KMS-11 (cell line): ENCODE measurements at regions not wholly inside any gene's neighbourhood (a gene's known extent, or its start where the extent isn't known, plus 50 kb on each side); places are given as distances from the start of the nearest gene placed in this dataset.

ENCODE experiments used
- H2AFZ ChIP-seq: fragments of 200-600 bp; sonication (generic); 2 replicates; pipeline ENCODE4 v1.6.1; 2016; ENCODE audit warnings: antibody characterized with exemption, mixed run types, low read depth
- H3K27ac ChIP-seq: fragments of 200-600 bp; sonication (generic); 2 replicates; pipeline ENCODE4 v1.6.1; 2016; ENCODE audit warnings: mild to moderate bottlenecking, mixed run types
- H3K27me3 ChIP-seq: fragments of 200-600 bp; sonication (generic); 2 replicates; pipeline ENCODE4 v1.6.1; 2017; ENCODE audit warnings: mild to moderate bottlenecking, low read depth, mixed run types, moderate library complexity; ENCODE audit not compliant: insufficient read depth
- H3K36me3 ChIP-seq: fragments of 200-600 bp; sonication (generic); 2 replicates; pipeline ENCODE4 v1.6.1; 2017; ENCODE audit warnings: mild to moderate bottlenecking, mixed run types; ENCODE audit not compliant: insufficient read depth
- H3K4me1 ChIP-seq: fragments of 200-600 bp; sonication (generic); 2 replicates; pipeline ENCODE4 v1.6.1; 2016; ENCODE audit warnings: mild to moderate bottlenecking, low read depth, mixed run types; ENCODE audit not compliant: poor library complexity, severe bottlenecking
- H3K4me2 ChIP-seq: fragments of 200-600 bp; sonication (generic); 2 replicates; pipeline ENCODE4 v1.7.0; 2016; ENCODE audit warnings: mild to moderate bottlenecking, mixed run types
- H3K4me3 ChIP-seq: fragments of 200-600 bp; sonication (generic); IDR thresholded peaks from 2 replicates; pipeline ENCODE4 v1.6.1; 2017; ENCODE audit warnings: low read depth, low read length, mixed read lengths; ENCODE audit not compliant: insufficient read depth
- H3K79me2 ChIP-seq: fragments of 200-600 bp; sonication (generic); 2 replicates; pipeline ENCODE4 v1.6.1; 2016; ENCODE audit warnings: low read depth, mixed run types; ENCODE audit not compliant: insufficient read depth
- H3K9ac ChIP-seq: fragments of 200-600 bp; sonication (generic); 2 replicates; pipeline ENCODE4 v1.6.1; 2016; ENCODE audit warnings: mild to moderate bottlenecking, mixed run types
- H4K20me1 ChIP-seq: fragments of 200-600 bp; sonication (generic); 2 replicates; pipeline ENCODE4 v1.6.1; 2016; ENCODE audit warnings: mild to moderate bottlenecking, mixed run types; ENCODE audit not compliant: insufficient read depth
- TF ChIP-seq, protein P1 (sequence below): fragments of 200-600 bp; sonication (generic); conservative IDR thresholded peaks from 2 replicates; pipeline ENCODE4 v1.6.1; 2017; ENCODE audit warnings: low read depth, mild to moderate bottlenecking, antibody characterized with exemption, low read length, moderate library complexity, mixed read lengths

DNA sequence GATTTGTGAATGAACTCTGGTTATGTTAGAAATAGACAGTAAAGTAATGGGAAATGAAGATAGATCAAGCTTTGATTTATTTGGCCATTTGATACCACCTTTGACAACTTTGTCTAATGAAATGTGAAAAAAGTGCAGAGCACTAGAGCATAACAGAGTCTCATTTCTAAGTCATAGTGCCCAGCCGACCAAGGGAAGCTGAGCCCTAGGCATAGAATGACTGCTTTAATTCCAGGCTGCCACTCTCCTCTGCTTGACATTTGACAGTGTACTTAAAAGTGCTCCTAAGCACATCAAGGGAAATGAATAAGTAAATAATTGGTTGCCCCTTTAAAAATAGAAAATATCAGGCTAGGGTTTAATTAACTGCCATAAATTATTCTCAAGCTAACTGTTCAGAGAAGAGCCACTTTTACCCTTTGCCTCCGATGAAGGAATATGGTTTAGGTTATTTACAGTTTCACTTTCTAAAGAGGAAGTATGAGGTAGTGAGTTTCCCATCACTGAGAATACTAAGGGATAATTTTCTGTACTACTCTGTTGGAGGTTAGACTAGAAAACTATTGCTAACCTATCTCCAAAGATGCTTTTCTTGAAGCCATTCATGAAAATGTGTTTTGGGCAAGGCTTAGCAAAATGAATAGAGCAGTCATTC, 591.6 kb downstream of the REEP3 start:
- TF ChIP-seq, protein P1, sequence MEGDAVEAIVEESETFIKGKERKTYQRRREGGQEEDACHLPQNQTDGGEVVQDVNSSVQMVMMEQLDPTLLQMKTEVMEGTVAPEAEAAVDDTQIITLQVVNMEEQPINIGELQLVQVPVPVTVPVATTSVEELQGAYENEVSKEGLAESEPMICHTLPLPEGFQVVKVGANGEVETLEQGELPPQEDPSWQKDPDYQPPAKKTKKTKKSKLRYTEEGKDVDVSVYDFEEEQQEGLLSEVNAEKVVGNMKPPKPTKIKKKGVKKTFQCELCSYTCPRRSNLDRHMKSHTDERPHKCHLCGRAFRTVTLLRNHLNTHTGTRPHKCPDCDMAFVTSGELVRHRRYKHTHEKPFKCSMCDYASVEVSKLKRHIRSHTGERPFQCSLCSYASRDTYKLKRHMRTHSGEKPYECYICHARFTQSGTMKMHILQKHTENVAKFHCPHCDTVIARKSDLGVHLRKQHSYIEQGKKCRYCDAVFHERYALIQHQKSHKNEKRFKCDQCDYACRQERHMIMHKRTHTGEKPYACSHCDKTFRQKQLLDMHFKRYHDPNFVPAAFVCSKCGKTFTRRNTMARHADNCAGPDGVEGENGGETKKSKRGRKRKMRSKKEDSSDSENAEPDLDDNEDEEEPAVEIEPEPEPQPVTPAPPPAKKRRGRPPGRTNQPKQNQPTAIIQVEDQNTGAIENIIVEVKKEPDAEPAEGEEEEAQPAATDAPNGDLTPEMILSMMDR: no peak
- no peak overlapping the region for H3K4me2 ChIP-seq
- H3K4me1 ChIP-seq: no peaks in the 10 kb centered on the region
- no peaks in the 10 kb centered on the region for H3K27me3 ChIP-seq
- no peaks in the 10 kb centered on the region for H3K79me2 ChIP-seq
- H3K9ac ChIP-seq: no peak overlapping the region
- no peak overlapping the region for H2AFZ ChIP-seq
- no peaks in the 10 kb centered on the region for H3K36me3 ChIP-seq
- no peaks in the 10 kb centered on the region for H4K20me1 ChIP-seq
- no peak overlapping the region for H3K27ac ChIP-seq
- no peak overlapping the region for H3K4me3 ChIP-seq

DNA sequence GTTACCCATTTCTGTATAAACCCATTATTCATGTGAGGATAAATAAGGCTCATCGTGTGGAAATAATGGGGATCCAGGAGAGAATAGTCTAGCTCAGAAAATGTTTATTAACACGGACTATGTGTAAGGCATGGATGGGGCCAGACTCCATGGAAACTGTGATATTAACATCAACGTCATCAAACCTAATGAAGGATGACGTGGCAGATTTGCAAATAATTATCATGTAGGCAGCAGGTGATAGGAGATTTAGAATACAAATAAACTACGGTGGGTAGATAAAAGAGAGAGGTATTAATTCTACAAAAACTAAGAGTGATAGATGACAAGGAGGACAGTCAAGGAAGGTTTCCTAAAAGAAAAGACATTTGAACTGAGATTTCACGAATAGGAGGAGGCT, 592.2 kb downstream of the REEP3 start:
- Histone ChIP-seq H3K4me3 (no peak overlapping the region), H2AFZ (no peak overlapping the region), H3K27ac (no peak overlapping the region), H3K36me3 (no peaks in the 10 kb centered on the region), H3K4me1 (no peaks in the 10 kb centered on the region), H3K27me3 (no peaks in the 10 kb centered on the region), H4K20me1 (no peaks in the 10 kb centered on the region), H3K4me2 (no peak overlapping the region), H3K79me2 (no peaks in the 10 kb centered on the region), H3K9ac (no peak overlapping the region)
- TF ChIP-seq, protein P1: no peak

DNA sequence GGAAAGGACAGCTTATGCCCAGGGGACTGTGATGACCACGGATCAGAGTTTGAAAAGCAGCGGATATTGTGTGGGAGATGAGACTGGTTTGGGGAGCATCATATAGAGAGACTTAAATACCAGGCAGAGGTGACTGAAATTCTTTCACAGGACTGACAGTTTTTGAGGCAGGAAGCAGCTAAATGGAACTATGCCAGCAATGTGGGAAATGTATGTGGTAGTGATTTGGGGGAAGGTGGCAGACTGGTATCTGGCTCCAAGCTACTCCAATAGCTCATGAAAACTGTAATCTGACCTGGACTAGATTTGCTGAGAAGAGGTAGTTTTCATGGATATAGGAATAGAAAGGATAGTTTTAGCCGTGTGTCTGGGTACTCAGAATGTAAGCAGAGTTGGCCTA, 592.6 kb downstream of the REEP3 start:
- Histone ChIP-seq H3K27me3 (no peaks in the 10 kb centered on the region), H3K4me2 (no peak overlapping the region), H3K4me3 (no peak overlapping the region), H3K4me1 (no peaks in the 10 kb centered on the region), H3K27ac (no peak overlapping the region), H3K9ac (no peak overlapping the region), H3K79me2 (no peaks in the 10 kb centered on the region), H4K20me1 (no peaks in the 10 kb centered on the region), H3K36me3 (no peaks in the 10 kb centered on the region), H2AFZ (no peak overlapping the region)
- TF ChIP-seq, protein P1: no peak

DNA sequence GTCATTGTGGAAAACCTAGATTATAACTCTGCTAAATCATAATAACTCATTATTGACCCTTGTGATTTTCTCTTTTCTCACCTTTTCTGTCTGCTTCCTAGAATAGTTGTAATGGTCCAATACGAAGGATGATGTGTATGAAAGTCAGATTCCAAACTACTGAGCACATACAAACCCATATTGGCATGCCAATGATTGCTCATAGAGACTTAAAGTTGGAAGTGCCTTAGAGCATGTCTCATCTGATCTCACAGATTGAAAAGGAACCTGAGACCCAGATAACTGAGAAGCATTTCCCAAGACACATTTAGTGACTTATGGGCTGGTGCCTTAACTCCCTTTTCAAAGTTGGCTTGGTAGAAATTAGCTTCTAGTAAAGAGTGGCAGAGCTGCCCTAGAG, 594.3 kb downstream of the REEP3 start:
- Histone ChIP-seq H3K9ac (no peak overlapping the region), H3K4me3 (no peak overlapping the region), H3K27ac (no peak overlapping the region), H4K20me1 (no peaks in the 10 kb centered on the region), H3K36me3 (no peaks in the 10 kb centered on the region), H3K27me3 (no peaks in the 10 kb centered on the region), H2AFZ (no peak overlapping the region), H3K4me2 (no peak overlapping the region), H3K4me1 (no peaks in the 10 kb centered on the region), H3K79me2 (no peaks in the 10 kb centered on the region)
- TF ChIP-seq, protein P1: no peak
